HEK293 (cell line): ENCODE measurements at regions not wholly inside any gene's neighbourhood (a gene's known extent, or its start where the extent isn't known, plus 50 kb on each side); places are given as distances from the start of the nearest gene placed in this dataset.

ENCODE experiments used
- ZBTB8A ChIP-seq: fragments of 450-650 bp; formaldehyde crosslinking; IDR thresholded peaks from 2 replicates; pipeline ENCODE4 v1.5.1; 2016; ENCODE audit warnings: missing biosample characterization, missing genetic modification characterization
- ZNF114 ChIP-seq: fragments of 450-650 bp; formaldehyde crosslinking; IDR thresholded peaks from 2 replicates; pipeline ENCODE4 v1.5.0; 2017; ENCODE audit warnings: missing biosample characterization, missing genetic modification characterization
- ZNF747 ChIP-seq: fragments of 450-650 bp; formaldehyde crosslinking; IDR thresholded peaks from 2 replicates; pipeline ENCODE4 v1.5.1; 2016; ENCODE audit warnings: missing biosample characterization, missing genetic modification characterization

DNA sequence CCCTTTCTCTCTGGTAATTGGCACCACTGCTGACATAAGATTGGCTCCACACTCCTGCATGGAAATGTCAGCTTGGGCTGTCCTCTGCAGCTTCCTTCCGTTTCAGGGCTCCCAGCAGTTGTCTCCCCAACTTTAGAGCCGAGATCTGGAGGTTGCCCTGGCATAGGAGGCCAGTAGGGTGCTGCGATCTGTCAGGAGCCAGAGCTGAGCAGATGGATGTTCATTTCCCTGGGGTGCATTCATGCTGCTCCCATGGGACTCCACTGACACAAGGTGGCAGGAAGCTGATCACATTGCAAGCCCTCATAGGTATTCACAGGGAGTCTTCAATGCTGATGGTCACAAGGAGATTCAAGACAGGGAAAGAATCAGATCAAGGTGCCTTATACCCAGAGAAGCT, 116.6 kb upstream of the RAI2 start:
- TF ChIP-seq ZNF114 (tag by site-specific recombination) (no peak), ZNF747 (tag by site-specific recombination) (no peak), ZBTB8A (tag by site-specific recombination) (no peak)
